Activated T-helper 9 cell treated with anti-CD3 and anti-CD28 coated beads, Interleukin-2, amount 50 U/mL, for 16 hours (primary cell): ENCODE measurements at regions not wholly inside any gene's neighbourhood (a gene's known extent, or its start where the extent isn't known, plus 50 kb on each side); places are given as distances from the start of the nearest gene placed in this dataset.

Experiments
- DNase-seq: peaks from one replicate; pipeline ENCODE4 v3.0.0-alpha.2; 2020; ENCODE audit warnings: low read depth

GRCh38 chr7:25279705-25280104, 51.4 kb upstream of the NPVF start:
- no peak for DNase-seq

- DNase-seq, result no peak
Measured at GRCh38 chr7:25280181-25280580, 51.9 kb upstream of the NPVF start.

GRCh38 chr7:25282194-25282593, 53.9 kb upstream of the NPVF start:
- DNase-seq, result no peak

- DNase-seq, result no peak
Measured at GRCh38 chr7:25286756-25287155, 58.5 kb upstream of the NPVF start.

- no peak for DNase-seq
Measured at GRCh38 chr7:25287291-25287690, 59.0 kb upstream of the NPVF start.

GRCh38 chr7:25288556-25289307, 60.4 kb upstream of the NPVF start:
- no peak for DNase-seq

GRCh38 chr7:25289518-25289917, 61.2 kb upstream of the NPVF start:
- no peak for DNase-seq

GRCh38 chr7:25294624-25295023, 66.3 kb upstream of the NPVF start:
- DNase-seq, result no peak

- DNase-seq, result no peak
Measured at GRCh38 chr7:25295387-25295786, 67.1 kb upstream of the NPVF start.

- DNase-seq, result no peak
Measured at GRCh38 chr7:25296086-25296485, 67.8 kb upstream of the NPVF start.

GRCh38 chr7:25297278-25297677, 69.0 kb upstream of the NPVF start:
- DNase-seq, result no peak

- no peak for DNase-seq
Measured at GRCh38 chr7:25303281-25304181, 75.2 kb upstream of the NPVF start.

GRCh38 chr7:25304691-25305090, 76.4 kb upstream of the NPVF start:
- DNase-seq, result no peak

GRCh38 chr7:25305831-25306230, 77.5 kb upstream of the NPVF start:
- no peak for DNase-seq

- no peak for DNase-seq
Measured at GRCh38 chr7:25307624-25308023, 79.3 kb upstream of the NPVF start.

GRCh38 chr7:25308246-25308645, 80.0 kb upstream of the NPVF start:
- no peak for DNase-seq

GRCh38 chr7:25308906-25309705, 80.8 kb upstream of the NPVF start:
- no peak for DNase-seq

- no peak for DNase-seq
Measured at GRCh38 chr7:25310896-25311295, 82.6 kb upstream of the NPVF start.

GRCh38 chr7:25311346-25311745, 83.1 kb upstream of the NPVF start:
- DNase-seq, result no peak

- DNase-seq, result no peak
Measured at GRCh38 chr7:25312968-25313367, 84.7 kb upstream of the NPVF start.

- no peak for DNase-seq
Measured at GRCh38 chr7:25313526-25313925, 85.2 kb upstream of the NPVF start.

- DNase-seq, result no peak
Measured at GRCh38 chr7:25314094-25314730, 85.9 kb upstream of the NPVF start.
